NB4 (cell line): ENCODE measurements at regions not wholly inside any gene's neighbourhood (a gene's known extent, or its start where the extent isn't known, plus 50 kb on each side); places are given as distances from the start of the nearest gene placed in this dataset.
"Not testable (repeated sequence)": the region's sequence is repeated elsewhere in the genome, so short reads cannot be mapped to it uniquely, and the experiment has no call there.

ENCODE experiments used
- DNase-seq: peaks from one replicate; pipeline ENCODE4 v3.0.0; 2010; ENCODE audit warnings: low read depth
- H3K4me3 ChIP-seq: one replicate; pipeline ENCODE4 v1.5.1; 2011; ENCODE audit warnings: mild to moderate bottlenecking, low read depth, low read length, moderate library complexity
- MYC ChIP-seq: IDR thresholded peaks from 2 replicates; pipeline ENCODE4 v1.6.1; 2011; ENCODE audit warnings: low read depth, low read length
- POLR2A ChIP-seq: IDR thresholded peaks from 2 replicates; pipeline ENCODE4 v1.6.1; 2011; ENCODE audit warnings: mild to moderate bottlenecking; ENCODE audit not compliant: insufficient read length; ENCODE audit errors: extremely low read depth
- TF ChIP-seq, protein P1 (sequence below): IDR thresholded peaks from one replicate; pipeline ENCODE4 v1.5.1; 2012; ENCODE audit warnings: low read depth, low read length
- TF ChIP-seq, protein P2 (sequence below): IDR thresholded peaks from 2 replicates; pipeline ENCODE4 v1.6.1; 2011; ENCODE audit warnings: low read depth, low read length

GRCh38 chr9:110011628-110012320 lies 196.2 kb downstream of the C9orf152 start:
- no peak for TF ChIP-seq MYC
- DNase-seq: no peak
- H3K4me3 ChIP-seq: no peak overlapping the region

GRCh38 chr9:110013064-110013463 lies 194.9 kb downstream of the C9orf152 start:
- TF ChIP-seq POLR2A (no peak), MYC (no peak)
- TF ChIP-seq, protein P1, sequence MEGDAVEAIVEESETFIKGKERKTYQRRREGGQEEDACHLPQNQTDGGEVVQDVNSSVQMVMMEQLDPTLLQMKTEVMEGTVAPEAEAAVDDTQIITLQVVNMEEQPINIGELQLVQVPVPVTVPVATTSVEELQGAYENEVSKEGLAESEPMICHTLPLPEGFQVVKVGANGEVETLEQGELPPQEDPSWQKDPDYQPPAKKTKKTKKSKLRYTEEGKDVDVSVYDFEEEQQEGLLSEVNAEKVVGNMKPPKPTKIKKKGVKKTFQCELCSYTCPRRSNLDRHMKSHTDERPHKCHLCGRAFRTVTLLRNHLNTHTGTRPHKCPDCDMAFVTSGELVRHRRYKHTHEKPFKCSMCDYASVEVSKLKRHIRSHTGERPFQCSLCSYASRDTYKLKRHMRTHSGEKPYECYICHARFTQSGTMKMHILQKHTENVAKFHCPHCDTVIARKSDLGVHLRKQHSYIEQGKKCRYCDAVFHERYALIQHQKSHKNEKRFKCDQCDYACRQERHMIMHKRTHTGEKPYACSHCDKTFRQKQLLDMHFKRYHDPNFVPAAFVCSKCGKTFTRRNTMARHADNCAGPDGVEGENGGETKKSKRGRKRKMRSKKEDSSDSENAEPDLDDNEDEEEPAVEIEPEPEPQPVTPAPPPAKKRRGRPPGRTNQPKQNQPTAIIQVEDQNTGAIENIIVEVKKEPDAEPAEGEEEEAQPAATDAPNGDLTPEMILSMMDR: no peak
- TF ChIP-seq, protein P2, sequence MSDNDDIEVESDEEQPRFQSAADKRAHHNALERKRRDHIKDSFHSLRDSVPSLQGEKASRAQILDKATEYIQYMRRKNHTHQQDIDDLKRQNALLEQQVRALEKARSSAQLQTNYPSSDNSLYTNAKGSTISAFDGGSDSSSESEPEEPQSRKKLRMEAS: no peak
- H3K4me3 ChIP-seq: no peak overlapping the region
- DNase-seq: no peak

- TF ChIP-seq, protein P1: no peak
- no peak for TF ChIP-seq POLR2A
- TF ChIP-seq, protein P2: no peak
- peak; percentile 14; the same call in 1 of the 2 replicates for TF ChIP-seq MYC
- H3K4me3 ChIP-seq: no peak overlapping the region
- DNase-seq: peak; percentile 39
Observed at GRCh38 chr9:110015759-110016158, 192.2 kb downstream of the C9orf152 start.

DNA sequence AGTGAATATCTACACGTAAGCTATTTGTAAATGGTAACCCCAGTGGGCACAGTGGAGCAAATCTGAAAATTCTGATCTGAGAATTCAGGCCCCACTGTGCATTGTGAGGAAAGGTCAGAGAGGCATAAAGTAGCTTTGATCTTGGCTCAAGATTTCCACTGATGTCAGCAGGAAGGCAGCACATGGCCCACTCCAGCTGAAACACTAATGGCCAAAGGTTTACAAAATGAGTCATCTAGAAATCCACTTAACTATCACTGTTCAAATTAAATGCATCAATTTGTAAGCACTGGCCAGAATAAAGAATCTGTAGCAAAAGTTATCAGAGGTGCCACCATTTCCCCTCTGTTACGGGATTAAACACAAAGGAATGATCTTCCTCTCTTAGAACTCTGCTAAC lies 191.6 kb downstream of the C9orf152 start:
- no peak overlapping the region for H3K4me3 ChIP-seq
- DNase-seq: no peak
- TF ChIP-seq, protein P1: no peak
- TF ChIP-seq POLR2A (no peak), MYC (no peak)
- TF ChIP-seq, protein P2: no peak

DNA sequence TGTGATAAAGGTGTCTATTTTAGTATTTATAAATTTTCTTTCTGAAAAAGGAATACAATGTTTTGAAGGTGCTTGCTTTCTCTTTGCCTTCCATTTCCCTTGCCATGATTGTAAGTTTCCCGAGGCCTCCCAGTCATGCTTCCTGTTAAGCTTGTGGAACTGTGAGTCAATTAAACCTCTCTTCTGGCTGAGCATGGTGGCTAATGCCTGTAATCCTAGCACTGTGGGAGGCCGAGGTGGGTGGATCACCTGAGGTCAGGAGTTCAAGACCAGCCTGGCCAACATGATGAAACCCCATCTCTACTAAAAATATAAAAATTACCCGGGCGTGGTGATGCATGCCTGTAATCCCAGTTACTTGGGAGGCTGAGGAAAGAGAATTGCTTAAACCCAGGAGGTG lies 187.7 kb downstream of the C9orf152 start:
- H3K4me3 ChIP-seq, DNase-seq: not testable (repeated sequence)

- TF ChIP-seq, protein P2: no peak
- peak; percentile 50 for TF ChIP-seq MYC
- DNase-seq: peak; percentile 81
- peak overlapping the region; percentile 36 for H3K4me3 ChIP-seq
Observed at GRCh38 chr9:110021891-110022290, 186.1 kb downstream of the C9orf152 start.

GRCh38 chr9:110023221-110023620 lies 184.7 kb downstream of the C9orf152 start:
- H3K4me3 ChIP-seq, DNase-seq: not testable (repeated sequence)

DNA sequence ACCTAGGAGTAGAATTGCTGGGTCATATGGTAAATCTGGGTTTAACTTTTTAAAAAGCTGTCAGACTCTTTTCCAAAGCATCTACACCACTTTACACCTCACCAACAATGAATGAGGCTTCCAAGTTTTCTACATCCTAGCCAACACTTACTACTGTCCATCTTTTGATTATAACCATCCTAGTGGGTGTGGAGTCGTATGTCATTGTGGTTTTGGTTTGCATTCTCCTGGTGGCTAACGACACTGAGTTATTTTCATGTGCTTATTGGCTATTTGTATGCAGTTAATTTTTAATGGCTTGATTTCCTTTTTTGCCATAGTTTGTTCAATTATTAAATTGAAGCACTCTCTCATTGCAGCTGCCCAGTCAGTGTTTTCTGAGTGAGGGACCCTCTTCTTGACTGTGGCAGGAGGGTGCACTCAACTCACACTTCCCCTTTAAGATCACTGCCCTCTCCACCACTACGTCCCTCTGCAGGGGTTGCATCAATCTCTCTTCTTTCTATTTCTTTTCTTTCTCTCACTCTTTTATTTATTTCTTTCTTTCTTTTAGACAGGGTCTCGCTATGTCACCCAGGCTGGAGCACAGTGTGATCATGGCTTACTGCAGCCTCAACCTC lies 182.3 kb downstream of the C9orf152 start:
- DNase-seq: peak; percentile 40
- H3K4me3 ChIP-seq: no peak overlapping the region
- TF ChIP-seq POLR2A (no peak), MYC (no peak)
- TF ChIP-seq, protein P2: no peak
- TF ChIP-seq, protein P1: no peak
